ENCODE measurements at regions not wholly inside any gene's neighbourhood (a gene's known extent, or its start where the extent isn't known, plus 50 kb on each side); places are given as distances from the start of the nearest gene placed in this dataset.

- no peak for TF ChIP-seq CTCF (IDR thresholded peaks at IDR 0.05; ENCODE audit: borderline replicate concordance, insufficient read depth, low read depth, low read length)
- no peak overlapping the region for H3K4me3 ChIP-seq (ENCODE audit: low read depth, low read length)
Observed at GRCh38 chr4:45663003-45663402, 460.9 kb downstream of the GABRG1 start.

- no peak for TF ChIP-seq CTCF (IDR thresholded peaks at IDR 0.05; ENCODE audit: borderline replicate concordance, insufficient read depth, low read depth, low read length)
- H3K4me3 ChIP-seq (ENCODE audit: low read depth, low read length), result no peak overlapping the region
Observed at GRCh38 chr4:45661893-45662292, 462.0 kb downstream of the GABRG1 start.

GRCh38 chr4:45650545-45650944 is 473.3 kb downstream of the GABRG1 start:
- no peak overlapping the region for H3K4me3 ChIP-seq (ENCODE audit: low read depth, low read length)
- no peak for TF ChIP-seq CTCF (IDR thresholded peaks at IDR 0.05; ENCODE audit: borderline replicate concordance, insufficient read depth, low read depth, low read length)

GRCh38 chr4:45648846-45649245 is 475.0 kb downstream of the GABRG1 start:
- no peak overlapping the region for H3K4me3 ChIP-seq (ENCODE audit: low read depth, low read length)
- no peak for TF ChIP-seq CTCF (IDR thresholded peaks at IDR 0.05; ENCODE audit: borderline replicate concordance, insufficient read depth, low read depth, low read length)

- H3K4me3 ChIP-seq (ENCODE audit: low read depth, low read length), result no peak overlapping the region
- no peak for TF ChIP-seq CTCF (IDR thresholded peaks at IDR 0.05; ENCODE audit: borderline replicate concordance, insufficient read depth, low read depth, low read length)
Observed at GRCh38 chr4:45647823-45648222, 476.0 kb downstream of the GABRG1 start.

- no peak for TF ChIP-seq CTCF (IDR thresholded peaks at IDR 0.05; ENCODE audit: borderline replicate concordance, insufficient read depth, low read depth, low read length)
- no peak overlapping the region for H3K4me3 ChIP-seq (ENCODE audit: low read depth, low read length)
Observed at GRCh38 chr4:45646885-45647590, 476.8 kb downstream of the GABRG1 start.

- H3K4me3 ChIP-seq (ENCODE audit: low read depth, low read length), result no peak overlapping the region
- TF ChIP-seq CTCF (IDR thresholded peaks at IDR 0.05; ENCODE audit: borderline replicate concordance, insufficient read depth, low read depth, low read length), result no peak
Observed at GRCh38 chr4:45640281-45640680, 483.6 kb downstream of the GABRG1 start.
